ENCODE measurements at regions not wholly inside any gene's neighbourhood (a gene's known extent, or its start where the extent isn't known, plus 50 kb on each side); places are given as distances from the start of the nearest gene placed in this dataset.

GRCh38 chr15:91562698-91563097, 290.8 kb upstream of the SLCO3A1 start:
- no peak for DNase-seq

- DNase-seq = no peak
Measured at GRCh38 chr15:91564631-91565030, 288.9 kb upstream of the SLCO3A1 start.

GRCh38 chr15:91566141-91566540, 287.4 kb upstream of the SLCO3A1 start:
- no peak for DNase-seq

- DNase-seq = no peak
Measured at GRCh38 chr15:91568036-91568435, 285.5 kb upstream of the SLCO3A1 start.

GRCh38 chr15:91572110-91572509, 281.4 kb upstream of the SLCO3A1 start:
- DNase-seq = no peak

GRCh38 chr15:91576096-91576495, 277.4 kb upstream of the SLCO3A1 start:
- no peak for DNase-seq

GRCh38 chr15:91578511-91578910, 275.0 kb upstream of the SLCO3A1 start:
- no peak for DNase-seq

- no peak for DNase-seq
Measured at GRCh38 chr15:91584895-91585294, 268.6 kb upstream of the SLCO3A1 start.

- DNase-seq = no peak
Measured at GRCh38 chr15:91586560-91586959, 266.9 kb upstream of the SLCO3A1 start.

- no peak for DNase-seq
Measured at GRCh38 chr15:91589360-91589759, 264.1 kb upstream of the SLCO3A1 start.

GRCh38 chr15:91592567-91592966, 260.9 kb upstream of the SLCO3A1 start:
- DNase-seq = no peak

GRCh38 chr15:91593067-91593466, 260.4 kb upstream of the SLCO3A1 start:
- DNase-seq = no peak

- no peak for DNase-seq
Measured at GRCh38 chr15:91593653-91594052, 259.9 kb upstream of the SLCO3A1 start.

GRCh38 chr15:91599261-91599660, 254.2 kb upstream of the SLCO3A1 start:
- DNase-seq = no peak

- no peak for DNase-seq
Measured at GRCh38 chr15:91603384-91604080, 250.0 kb upstream of the SLCO3A1 start.

- DNase-seq = no peak
Measured at GRCh38 chr15:91604122-91604521, 249.4 kb upstream of the SLCO3A1 start.

GRCh38 chr15:91605576-91605975, 247.9 kb upstream of the SLCO3A1 start:
- no peak for DNase-seq

GRCh38 chr15:91609231-91609630, 244.3 kb upstream of the SLCO3A1 start:
- no peak for DNase-seq

GRCh38 chr15:91609966-91610365, 243.5 kb upstream of the SLCO3A1 start:
- no peak for DNase-seq

GRCh38 chr15:91611561-91612323, 241.8 kb upstream of the SLCO3A1 start:
- no peak for DNase-seq

GRCh38 chr15:91620229-91620628, 233.3 kb upstream of the SLCO3A1 start:
- DNase-seq = no peak

- DNase-seq = no peak
Measured at GRCh38 chr15:91622235-91622634, 231.3 kb upstream of the SLCO3A1 start.

GRCh38 chr15:91622711-91623342, 230.7 kb upstream of the SLCO3A1 start:
- no peak for DNase-seq

- no peak for DNase-seq
Measured at GRCh38 chr15:91624353-91624968, 229.0 kb upstream of the SLCO3A1 start.

Measured in activated CD8-positive, alpha-beta memory T cell treated with anti-CD3 and anti-CD28 coated beads for 24 hours (primary cell).